AG04449 (cell line): ENCODE measurements at regions not wholly inside any gene's neighbourhood (a gene's known extent, or its start where the extent isn't known, plus 50 kb on each side); places are given as distances from the start of the nearest gene placed in this dataset.

ENCODE experiments used
- CTCF ChIA-PET: fragments of 350-600 bp; formaldehyde crosslinking; extraction: SDS; loops from one replicate; lab custom pipeline; 2021; ENCODE audit warnings: antibody characterized with exemption; lab: Yijun Ruan, JAX
- POLR2A ChIA-PET: fragments of 400-600, 350-600 bp; formaldehyde crosslinking; extraction: SDS; loops from one replicate; lab custom pipeline; 2020; ENCODE audit warnings: antibody characterized with exemption, inconsistent platforms; lab: Yijun Ruan, JAX
- DNase-seq: peaks from one replicate; pipeline ENCODE4 v3.0.0-alpha.2; 2010; ENCODE audit warnings: low read depth, low spot score
- H3K4me3 ChIP-seq: 2 replicates; pipeline ENCODE4 v1.5.1; 2011; ENCODE audit warnings: low read depth, mild to moderate bottlenecking, control low read depth, low read length
- CTCF ChIP-seq: IDR thresholded peaks from one replicate; pipeline ENCODE4 v1.5.1; 2011; ENCODE audit warnings: mild to moderate bottlenecking, moderate library complexity, low read length, control low read depth, inconsistent platforms; ENCODE audit not compliant: insufficient read depth; ENCODE audit errors: missing control alignments

DNA sequence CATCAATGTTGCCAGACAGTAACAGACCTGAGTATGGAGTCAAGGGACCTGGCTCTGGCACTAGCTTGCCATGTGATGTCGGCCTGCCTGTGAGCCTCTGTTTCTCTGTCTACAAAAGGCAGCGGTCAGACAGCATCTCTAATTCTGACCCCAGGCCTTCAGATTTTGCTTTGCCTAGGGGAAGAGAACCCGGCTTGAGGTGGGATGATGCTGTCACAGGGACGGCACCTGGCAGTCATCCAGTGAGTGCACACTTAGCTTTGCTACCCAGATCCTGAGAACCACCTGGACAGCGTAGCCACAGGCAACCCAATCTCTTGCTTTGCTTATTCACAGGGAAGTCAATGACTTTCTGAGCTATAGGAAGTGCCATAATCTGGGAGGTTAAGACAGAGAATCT, 135.2 kb upstream of the SALL1 start:
- TF ChIP-seq CTCF, result no peak
- CTCF ChIA-PET, result no interaction called here
- no peak for DNase-seq
- no peak overlapping the region for H3K4me3 ChIP-seq
- POLR2A ChIA-PET, result no interaction called here

DNA sequence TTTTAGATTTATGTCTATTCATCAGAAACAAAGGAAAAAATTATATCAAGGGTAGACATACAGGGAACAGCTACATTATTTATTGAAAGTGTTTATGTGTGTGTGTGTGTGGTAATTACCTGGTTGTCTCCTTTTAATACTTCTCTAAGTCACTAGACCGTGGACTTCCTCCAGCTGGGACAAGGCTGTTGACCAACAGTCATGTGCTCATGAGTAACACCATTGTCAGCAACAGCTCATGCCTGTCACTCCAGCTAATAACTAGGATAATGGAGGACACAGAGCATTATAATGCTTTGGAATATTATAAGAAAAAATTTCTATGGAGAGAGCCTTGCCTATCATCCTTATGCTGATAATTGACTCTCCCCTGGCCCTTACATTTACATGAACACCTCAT, 125.3 kb upstream of the SALL1 start:
- CTCF ChIA-PET, result no interaction called here
- TF ChIP-seq CTCF, result no peak
- DNase-seq, result no peak

DNA sequence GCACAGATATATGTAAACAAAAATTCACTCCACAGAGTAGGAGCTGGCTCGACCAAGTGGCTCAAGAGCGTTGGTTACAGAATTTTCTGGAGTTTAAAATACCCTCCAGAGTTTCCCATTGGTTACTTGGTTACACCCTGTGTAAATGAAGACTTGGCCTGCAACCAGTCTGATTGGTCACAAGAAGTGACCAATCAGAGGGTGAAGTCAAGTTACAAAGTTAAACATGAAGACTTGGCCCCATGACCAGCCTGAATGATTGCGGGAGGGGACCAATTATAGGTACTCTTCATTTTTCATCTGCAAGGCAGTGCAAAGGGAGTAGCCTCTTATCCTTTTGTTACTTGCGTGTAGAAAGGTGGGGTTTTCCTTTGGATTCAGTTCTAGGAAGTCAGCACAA, 121.3 kb upstream of the SALL1 start:
- TF ChIP-seq CTCF, result no peak
- POLR2A ChIA-PET, result no interaction called here
- no peak for DNase-seq
- CTCF ChIA-PET, result no interaction called here
- H3K4me3 ChIP-seq, result no peak overlapping the region

More for the DNA sequence above, 125.3 kb upstream of the SALL1 start:
- POLR2A ChIA-PET, result no interaction called here
- no peak overlapping the region for H3K4me3 ChIP-seq

DNA sequence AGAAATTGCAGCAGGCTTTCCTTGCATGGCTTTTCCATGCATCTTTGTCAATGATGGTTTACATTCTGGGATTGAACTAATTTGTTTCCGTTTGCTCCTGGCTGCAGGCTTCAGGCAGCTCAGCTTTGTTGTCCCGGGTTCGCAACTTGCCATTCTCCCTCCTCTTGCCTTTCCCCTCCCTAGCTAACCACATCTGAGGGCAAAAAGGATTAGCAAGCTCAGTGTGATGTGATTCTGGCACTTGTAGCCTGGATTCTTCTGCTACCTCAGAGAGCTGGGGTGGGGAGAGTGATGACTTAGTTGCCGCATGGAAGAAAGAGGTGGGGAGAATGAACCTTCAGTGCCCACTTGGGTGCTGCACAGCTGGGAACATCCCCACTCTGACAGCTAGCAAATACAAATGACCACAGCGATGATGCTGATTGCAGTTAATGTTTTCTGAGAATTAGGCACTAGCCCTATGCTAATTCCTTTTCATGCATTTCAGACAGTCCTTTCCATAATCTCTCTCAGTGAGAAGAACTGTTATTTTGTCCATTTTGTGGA, 120.2 kb upstream of the SALL1 start:
- DNase-seq, result no peak
- POLR2A ChIA-PET, result no interaction called here

DNA sequence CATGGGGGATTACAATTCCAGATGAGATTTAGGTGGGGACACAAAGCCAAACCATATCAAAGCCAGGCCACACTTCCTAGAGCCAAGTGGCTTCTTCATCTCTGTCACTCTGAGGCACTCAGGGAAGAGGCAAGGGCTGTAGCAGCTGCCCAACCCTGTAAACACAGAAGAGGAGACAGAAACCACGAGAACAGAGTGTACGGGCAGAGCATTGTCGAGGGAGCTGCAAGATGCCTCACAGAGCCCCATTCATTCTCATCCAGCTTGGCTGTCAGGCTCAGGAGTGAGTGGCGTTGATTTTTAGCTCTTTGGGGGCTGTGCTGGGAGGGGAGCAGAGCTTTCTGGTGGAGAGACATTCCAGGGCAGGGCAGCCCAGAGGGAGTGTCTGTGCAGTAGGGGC, 117.2 kb upstream of the SALL1 start:
- ChIA-PET CTCF (interaction anchor here (0.6 kb wide), 1 partner anchor 539 kb away, joined by 3 read pairs; no protein-coding TSS in a partner anchor), POLR2A (no interaction called here)
- no peak for DNase-seq

More for the DNA sequence above, 120.2 kb upstream of the SALL1 start:
- no peak overlapping the region for H3K4me3 ChIP-seq
- no peak for TF ChIP-seq CTCF
- CTCF ChIA-PET, result no interaction called here

DNA sequence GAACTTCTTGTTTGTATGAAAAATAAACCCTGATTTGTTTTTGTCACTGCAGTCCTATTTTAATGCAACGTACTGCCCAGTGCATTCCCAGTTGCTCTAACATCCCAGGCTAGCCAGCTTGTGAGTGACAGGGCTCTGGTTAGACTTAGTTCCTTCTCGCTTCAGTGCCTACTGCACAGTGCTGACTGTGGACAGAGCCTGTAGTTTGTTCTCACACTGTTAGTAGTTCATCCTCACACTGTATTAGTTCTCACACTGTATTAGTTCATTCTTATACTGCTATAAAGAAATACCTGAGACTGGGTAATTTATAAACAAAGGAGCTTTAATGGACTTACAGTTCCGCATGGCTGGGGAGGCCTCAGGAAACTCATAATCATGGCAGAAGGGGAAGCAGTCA, 116.6 kb upstream of the SALL1 start:
- ChIA-PET CTCF (interaction anchor here (0.6 kb wide), 1 partner anchor 540 kb away, joined by 3 read pairs; no protein-coding TSS in a partner anchor), POLR2A (no interaction called here)
- H3K4me3 ChIP-seq, result no peak overlapping the region
- TF ChIP-seq CTCF, result no peak
- no peak for DNase-seq

More for the DNA sequence above, 117.2 kb upstream of the SALL1 start:
- H3K4me3 ChIP-seq, result no peak overlapping the region
- TF ChIP-seq CTCF, result no peak
